GM12874 (cell line): ENCODE measurements at regions not wholly inside any gene's neighbourhood (a gene's known extent, or its start where the extent isn't known, plus 50 kb on each side); places are given as distances from the start of the nearest gene placed in this dataset.

Experiments
- CTCF ChIP-seq: IDR thresholded peaks from 2 replicates; pipeline ENCODE4 v1.5.1; 2011; ENCODE audit warnings: low read depth, mild to moderate bottlenecking, control low read depth, low read length, moderate library complexity; ENCODE audit not compliant: insufficient read depth

- no peak for TF ChIP-seq CTCF
Measured at GRCh38 chr13:26895081-26895807, 134.7 kb upstream of the GPR12 start.

GRCh38 chr13:26888632-26889031, 128.0 kb upstream of the GPR12 start:
- no peak for TF ChIP-seq CTCF

GRCh38 chr13:26887594-26887993, 127.0 kb upstream of the GPR12 start:
- TF ChIP-seq CTCF, result no peak

- no peak for TF ChIP-seq CTCF
Measured at GRCh38 chr13:26883613-26884257, 123.1 kb upstream of the GPR12 start.

GRCh38 chr13:26882731-26883130, 122.1 kb upstream of the GPR12 start:
- no peak for TF ChIP-seq CTCF

GRCh38 chr13:26881154-26881553, 120.6 kb upstream of the GPR12 start:
- TF ChIP-seq CTCF, result no peak

GRCh38 chr13:26880735-26881134, 120.1 kb upstream of the GPR12 start:
- TF ChIP-seq CTCF, result no peak
